ENCODE measurements at regions not wholly inside any gene's neighbourhood (a gene's known extent, or its start where the extent isn't known, plus 50 kb on each side); places are given as distances from the start of the nearest gene placed in this dataset.

- DNase-seq = no peak
Observed at GRCh38 chr10:113368666-113369364, 184.0 kb upstream of the HABP2 start.

- DNase-seq = no peak
Observed at GRCh38 chr10:113369365-113369694, 183.5 kb upstream of the HABP2 start.

- no peak for DNase-seq
Observed at GRCh38 chr10:113376428-113376827, 176.4 kb upstream of the HABP2 start.

GRCh38 chr10:113379091-113379490 is 173.8 kb upstream of the HABP2 start:
- DNase-seq = no peak

GRCh38 chr10:113381416-113381815 is 171.4 kb upstream of the HABP2 start:
- DNase-seq = no peak

- DNase-seq = peak; percentile 84
Observed at GRCh38 chr10:113381981-113382509, 170.8 kb upstream of the HABP2 start.

- no peak for DNase-seq
Observed at GRCh38 chr10:113382691-113383090, 170.2 kb upstream of the HABP2 start.

- DNase-seq = peak; percentile 28
Observed at GRCh38 chr10:113384181-113384580, 168.7 kb upstream of the HABP2 start.

GRCh38 chr10:113385021-113385999 is 167.5 kb upstream of the HABP2 start:
- peak; percentile 88 for DNase-seq

- DNase-seq = peak; percentile 81
Observed at GRCh38 chr10:113386005-113386404, 166.8 kb upstream of the HABP2 start.

GRCh38 chr10:113389969-113390368 is 162.9 kb upstream of the HABP2 start:
- no peak for DNase-seq

- DNase-seq = no peak
Observed at GRCh38 chr10:113390896-113391295, 162.0 kb upstream of the HABP2 start.

- no peak for DNase-seq
Observed at GRCh38 chr10:113397047-113397446, 155.8 kb upstream of the HABP2 start.

- DNase-seq = no peak
Observed at GRCh38 chr10:113399065-113399464, 153.8 kb upstream of the HABP2 start.

GRCh38 chr10:113402602-113403001 is 150.3 kb upstream of the HABP2 start:
- DNase-seq = no peak

- DNase-seq = no peak
Observed at GRCh38 chr10:113407218-113407617, 145.6 kb upstream of the HABP2 start.

- DNase-seq = no peak
Observed at GRCh38 chr10:113409175-113409574, 143.7 kb upstream of the HABP2 start.

GRCh38 chr10:113410618-113411017 is 142.2 kb upstream of the HABP2 start:
- no peak for DNase-seq

- no peak for DNase-seq
Observed at GRCh38 chr10:113411456-113411855, 141.4 kb upstream of the HABP2 start.

GRCh38 chr10:113412161-113412560 is 140.7 kb upstream of the HABP2 start:
- peak; percentile 10 for DNase-seq

GRCh38 chr10:113414543-113414942 is 138.3 kb upstream of the HABP2 start:
- DNase-seq = peak; percentile 11

- peak; percentile 31 for DNase-seq
Observed at GRCh38 chr10:113415246-113415645, 137.6 kb upstream of the HABP2 start.

- DNase-seq = no peak
Observed at GRCh38 chr10:113420057-113420732, 132.7 kb upstream of the HABP2 start.

Data from fibroblast of skin of right biceps (primary cell).